Astrocyte of the cerebellum (primary cell): ENCODE measurements at regions not wholly inside any gene's neighbourhood (a gene's known extent, or its start where the extent isn't known, plus 50 kb on each side); places are given as distances from the start of the nearest gene placed in this dataset.
"Not testable (repeated sequence)": the region's sequence is repeated elsewhere in the genome, so short reads cannot be mapped to it uniquely, and the experiment has no call there.

ENCODE experiments used
- DNase-seq: peaks from one replicate; pipeline ENCODE4 v3.0.0-alpha.2; 2011; ENCODE audit warnings: low read depth
- H3K4me3 ChIP-seq: 2 replicates; pipeline ENCODE4 v1.5.1; 2011; ENCODE audit warnings: mild to moderate bottlenecking, low read depth, low read length, moderate library complexity
- CTCF ChIP-seq: IDR thresholded peaks from 2 replicates; pipeline ENCODE4 v1.5.1; 2012; ENCODE audit warnings: low read length, low read depth, moderate library complexity, mild to moderate bottlenecking; ENCODE audit errors: missing control alignments
- in situ Hi-C: cut with HindIII; loops from 2 replicates; pipeline ENCODE4 v1.10.0; 2017; ENCODE audit warnings: low sequenced_read_pairs

DNA sequence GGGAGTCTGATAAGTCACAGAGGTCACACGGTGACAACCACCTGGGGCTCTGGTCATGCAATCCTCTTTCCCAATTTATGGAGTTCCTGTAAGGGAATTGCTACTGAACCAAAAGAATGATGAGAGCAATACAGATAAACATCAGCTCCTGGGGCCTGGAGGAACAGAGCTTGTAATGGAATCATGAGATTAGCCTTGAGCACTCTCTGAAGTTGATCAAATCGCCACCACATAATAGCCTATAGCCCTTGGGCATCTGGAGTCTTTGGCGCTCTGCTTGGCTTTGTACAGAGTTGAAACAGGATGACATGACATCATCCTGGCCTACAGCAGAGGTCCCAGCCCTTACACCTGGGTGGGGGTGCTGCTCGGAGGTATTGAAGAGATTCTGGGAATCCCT, 154.3 kb upstream of the DTNBP1 start:
- H3K4me3 ChIP-seq: no peak overlapping the region
- in situ Hi-C loops: no loop called here
- TF ChIP-seq CTCF: no peak
- DNase-seq: no peak

DNA sequence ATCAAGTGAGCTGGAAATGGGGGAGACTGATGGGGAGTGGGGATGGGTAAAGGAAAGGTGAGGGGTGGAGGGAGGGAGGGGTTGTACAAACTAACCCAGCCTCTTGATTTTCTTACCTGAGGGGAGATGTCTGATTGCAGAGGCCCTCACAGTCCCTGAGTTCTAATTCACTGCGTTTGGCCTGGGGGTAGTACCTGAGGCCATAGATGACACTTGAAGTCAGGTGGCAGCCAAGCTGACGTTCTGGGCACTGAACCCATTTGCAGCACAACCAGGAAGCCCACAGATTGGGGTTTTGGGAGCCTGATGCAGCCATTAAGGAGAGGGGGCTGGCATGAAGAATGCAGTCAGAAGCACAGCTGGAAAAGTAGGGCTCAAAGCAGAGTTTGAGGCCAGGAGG, 153.8 kb upstream of the DTNBP1 start:
- in situ Hi-C loops: no loop called here
- H3K4me3 ChIP-seq: no peak overlapping the region
- no peak for DNase-seq
- TF ChIP-seq CTCF: no peak

GRCh38 chr6:15813698-15814097, 150.9 kb upstream of the DTNBP1 start:
- DNase-seq, H3K4me3 ChIP-seq, in situ Hi-C loops: not testable (repeated sequence)

DNA sequence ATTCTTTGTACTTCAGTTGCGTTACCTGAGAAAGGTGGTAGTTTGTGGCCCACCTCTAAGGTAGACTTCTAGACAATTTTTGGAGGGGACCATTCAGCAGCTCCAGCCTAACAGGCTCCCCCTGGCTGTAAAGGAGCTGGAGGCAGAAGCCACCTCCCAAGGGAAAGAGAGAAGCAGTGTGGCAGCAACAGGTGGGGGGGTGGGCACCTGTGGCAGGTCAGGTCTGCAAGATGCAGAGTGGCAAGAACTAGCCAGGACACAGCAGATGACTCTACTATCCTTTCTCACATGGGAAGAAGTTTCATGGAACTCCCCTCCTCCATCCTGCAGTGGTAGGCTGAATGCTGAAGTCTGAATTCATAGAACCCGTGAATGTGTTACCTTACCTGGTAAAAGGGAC, 148.3 kb upstream of the DTNBP1 start:
- no peak overlapping the region for H3K4me3 ChIP-seq
- DNase-seq: no peak
- no peak for TF ChIP-seq CTCF
- in situ Hi-C loops: no loop called here

DNA sequence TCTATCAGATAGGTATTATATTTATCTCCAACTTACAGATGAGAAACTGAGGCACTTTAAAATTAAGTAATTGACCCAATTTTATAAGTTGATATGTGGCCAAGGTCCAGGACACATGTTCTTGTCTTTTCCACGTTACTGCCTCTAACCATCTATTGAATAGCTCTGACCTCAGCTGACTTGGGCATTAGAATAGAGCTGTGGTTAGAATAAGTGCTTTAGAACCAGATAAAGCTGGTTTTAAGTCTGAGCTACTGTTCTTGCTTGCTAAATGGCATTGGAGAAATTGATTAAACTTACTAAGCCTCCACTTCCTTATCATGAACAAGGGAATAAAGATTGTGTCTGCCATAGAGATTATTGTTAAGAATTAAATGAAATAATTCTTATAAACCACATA, 147.8 kb upstream of the DTNBP1 start:
- DNase-seq: no peak
- TF ChIP-seq CTCF: no peak
- in situ Hi-C loops: no loop called here
- H3K4me3 ChIP-seq: no peak overlapping the region

DNA sequence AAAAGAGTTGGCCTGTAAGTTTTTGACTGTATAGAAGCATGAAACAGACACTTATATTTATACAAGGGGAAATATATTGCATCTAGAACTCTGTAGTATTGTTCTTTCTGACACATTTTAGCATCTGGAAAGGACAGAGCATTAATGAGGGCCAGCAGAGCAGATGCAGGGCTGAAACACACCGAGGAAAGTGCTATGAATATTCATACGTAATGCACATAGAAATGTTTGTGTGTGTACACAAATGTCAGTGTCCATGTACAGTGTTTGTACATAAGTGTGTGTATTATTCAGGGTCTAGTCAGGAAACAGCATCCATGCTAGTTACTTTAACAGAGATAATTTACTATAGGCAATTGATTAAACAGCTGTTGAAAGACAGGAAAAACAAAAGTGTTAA, 146.5 kb upstream of the DTNBP1 start:
- in situ Hi-C loops: no loop called here
- no peak overlapping the region for H3K4me3 ChIP-seq
- no peak for DNase-seq
- no peak for TF ChIP-seq CTCF

GRCh38 chr6:15804164-15805154, 141.6 kb upstream of the DTNBP1 start:
- in situ Hi-C loops: no loop called here
- H3K4me3 ChIP-seq: no peak overlapping the region
- no peak for DNase-seq

More at GRCh38 chr6:15804164-15805154, 141.6 kb upstream of the DTNBP1 start:
- TF ChIP-seq CTCF: no peak
